Middle frontal gyrus (tissue), 1 donor: ENCODE measurements at regions not wholly inside any gene's neighbourhood (a gene's known extent, or its start where the extent isn't known, plus 50 kb on each side); places are given as distances from the start of the nearest gene placed in this dataset.

Source experiments
- DNase-seq: peaks from one replicate; pipeline ENCODE4 v3.0.0-alpha.2; 2015; ENCODE audit warnings: low spot score; ENCODE audit errors: extremely low spot score

DNA sequence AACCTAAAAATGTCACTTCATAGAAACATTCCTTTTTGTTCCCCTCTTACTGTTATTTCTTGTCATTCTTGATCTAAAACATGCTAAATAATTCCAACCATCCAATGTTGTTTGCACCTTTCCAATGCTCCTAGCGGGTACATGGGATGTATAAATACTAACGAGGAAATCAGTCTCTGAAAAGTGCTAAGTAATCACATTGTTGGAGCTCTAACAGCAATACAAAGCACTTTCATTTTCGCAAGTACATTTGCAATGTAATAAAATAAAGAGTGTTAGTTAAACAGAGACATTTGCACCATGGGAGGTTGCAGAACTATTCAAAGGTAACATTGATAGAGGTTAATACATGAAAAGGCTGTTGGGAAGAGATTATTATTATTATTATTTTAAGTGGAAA lies 286.2 kb upstream of the ACVR2A start:
- DNase-seq: no peak

DNA sequence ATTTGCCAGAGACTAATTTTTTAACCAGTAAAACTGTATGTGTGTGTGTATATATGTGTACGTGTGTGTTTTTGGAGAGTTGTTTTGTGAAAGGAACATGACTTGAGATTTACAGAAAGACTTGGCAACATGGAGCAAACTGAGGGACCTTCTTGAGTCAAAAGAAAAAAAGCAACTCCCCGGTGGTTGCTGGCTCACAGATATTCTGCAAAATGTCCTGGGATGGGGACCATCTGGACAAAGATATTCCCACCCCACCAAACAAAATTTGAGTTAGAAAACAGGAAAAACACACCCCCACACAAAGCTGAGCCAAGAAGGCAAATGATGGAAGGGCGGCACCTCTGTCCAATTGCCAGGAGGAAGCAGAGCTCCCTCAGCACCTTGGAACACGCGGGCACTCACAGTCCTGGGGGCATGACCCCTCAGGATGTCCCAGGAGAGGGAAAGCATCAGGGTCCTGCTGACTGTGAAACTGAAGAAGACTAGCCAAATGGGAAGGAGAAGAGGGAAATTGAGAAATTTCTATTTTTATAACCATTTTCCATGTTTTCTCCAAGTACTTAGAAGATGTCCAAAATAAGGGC lies 290.2 kb upstream of the ACVR2A start:
- no peak for DNase-seq

DNA sequence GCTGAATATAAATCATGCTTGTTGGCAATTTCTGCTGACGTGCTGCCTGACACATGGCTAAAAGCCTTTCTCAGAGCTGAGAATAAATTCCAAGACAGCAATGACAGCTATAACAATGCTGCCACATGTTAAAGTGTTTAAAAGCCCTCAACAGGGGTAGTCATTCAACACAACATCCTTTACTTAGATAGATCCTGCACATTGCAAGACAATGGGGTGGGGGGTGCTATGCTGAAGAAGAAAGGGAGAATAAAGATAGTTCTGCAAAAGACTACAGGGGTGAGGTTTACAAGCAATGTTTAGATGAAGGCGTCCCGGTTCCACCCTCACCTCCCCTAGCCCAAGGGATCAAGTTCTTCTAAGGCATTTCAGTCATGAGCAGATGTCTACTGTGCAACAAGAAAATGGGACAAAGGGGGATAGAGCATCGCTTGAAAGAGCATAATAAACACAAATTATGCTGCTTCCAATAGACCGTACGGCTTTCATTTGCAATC lies 291.0 kb upstream of the ACVR2A start:
- DNase-seq: no peak

DNA sequence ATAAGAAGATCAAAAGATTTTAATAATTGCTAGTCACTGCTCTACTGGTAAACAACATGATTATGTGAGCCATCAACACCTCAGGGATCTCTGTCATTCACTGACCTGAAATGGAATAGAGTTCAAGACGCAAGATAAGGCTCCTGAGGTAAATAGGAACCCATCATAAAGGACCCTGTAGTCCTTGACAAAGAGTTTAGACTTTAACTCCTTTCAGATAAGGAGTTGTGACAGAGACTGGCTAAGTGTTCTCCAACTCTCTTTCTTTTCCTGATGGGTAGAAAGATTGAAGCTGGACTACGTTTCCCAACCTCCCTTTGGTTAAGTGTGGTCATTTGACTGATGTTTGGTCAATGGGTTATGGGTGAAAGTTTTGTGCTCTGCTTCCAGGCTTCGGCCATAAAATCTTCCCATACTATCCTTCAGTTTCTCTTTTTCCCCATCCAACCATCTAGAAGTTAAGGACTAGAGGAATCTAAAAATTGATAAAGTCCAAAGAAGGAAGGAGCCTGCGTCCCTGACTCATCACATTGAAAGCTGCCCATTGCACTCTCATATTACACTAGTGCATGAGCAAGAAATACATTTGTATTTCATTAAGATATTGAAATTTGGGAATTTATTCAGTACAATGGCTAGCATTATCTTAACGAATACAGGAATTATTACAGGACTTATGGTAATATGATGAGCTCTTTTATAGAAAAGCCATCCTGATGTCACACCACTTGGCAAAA lies 293.7 kb upstream of the ACVR2A start:
- no peak for DNase-seq

DNA sequence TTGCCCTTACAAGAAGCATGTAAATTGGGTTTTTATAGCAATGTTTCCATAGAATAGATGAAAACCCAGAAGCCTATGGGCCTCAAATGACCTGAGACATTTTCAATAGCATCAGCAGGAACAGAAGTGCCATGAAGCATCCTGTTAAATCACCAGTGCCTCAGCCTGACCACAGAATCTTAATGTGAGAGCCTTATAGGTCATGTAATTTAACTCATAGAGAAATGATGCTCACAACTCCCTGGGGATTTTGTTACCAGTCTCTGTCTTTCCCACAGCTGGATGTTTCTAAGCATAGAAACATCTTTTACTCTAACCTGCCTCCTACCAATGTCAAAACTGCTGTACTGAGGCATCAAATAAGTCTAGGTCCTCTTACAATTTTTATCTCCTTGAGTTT lies 295.8 kb upstream of the ACVR2A start:
- DNase-seq: no peak

DNA sequence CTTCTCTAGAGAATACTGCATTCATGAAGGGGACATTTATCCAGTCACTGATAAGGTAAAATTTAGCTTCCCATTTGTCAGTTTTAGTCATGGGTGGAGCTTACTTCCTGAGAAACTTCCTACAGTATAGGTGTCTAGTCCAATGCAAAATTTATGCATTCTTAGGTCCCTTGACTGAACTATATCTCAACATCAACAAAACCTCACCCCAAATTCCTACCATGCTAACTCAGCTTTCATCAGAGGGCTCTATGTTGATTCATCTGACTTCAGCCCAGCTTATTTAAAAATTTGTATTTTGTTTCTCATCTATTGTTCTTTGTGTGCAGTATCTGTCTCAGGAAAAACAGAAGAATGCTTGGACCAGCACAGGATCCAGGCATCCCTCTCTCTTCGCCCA lies 296.4 kb upstream of the ACVR2A start:
- DNase-seq: no peak

DNA sequence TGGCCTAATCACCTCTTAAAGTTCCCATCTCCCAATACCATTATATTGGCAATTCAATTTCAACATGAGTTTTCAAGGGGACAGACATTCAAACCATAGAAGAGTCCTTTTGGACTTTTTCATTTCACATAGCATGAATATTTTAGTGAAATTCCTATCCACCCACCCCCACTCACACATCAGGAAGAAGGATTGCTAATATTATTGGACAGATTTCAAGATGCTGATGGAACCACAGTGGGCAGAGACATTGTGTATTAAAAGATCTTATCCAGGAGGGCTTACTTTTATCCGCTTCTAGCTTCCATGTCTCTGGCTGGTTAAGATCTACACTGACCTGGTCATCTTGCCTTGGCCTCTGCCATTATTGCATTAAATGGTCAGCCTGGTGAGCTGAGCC lies 297.4 kb upstream of the ACVR2A start:
- no peak for DNase-seq

DNA sequence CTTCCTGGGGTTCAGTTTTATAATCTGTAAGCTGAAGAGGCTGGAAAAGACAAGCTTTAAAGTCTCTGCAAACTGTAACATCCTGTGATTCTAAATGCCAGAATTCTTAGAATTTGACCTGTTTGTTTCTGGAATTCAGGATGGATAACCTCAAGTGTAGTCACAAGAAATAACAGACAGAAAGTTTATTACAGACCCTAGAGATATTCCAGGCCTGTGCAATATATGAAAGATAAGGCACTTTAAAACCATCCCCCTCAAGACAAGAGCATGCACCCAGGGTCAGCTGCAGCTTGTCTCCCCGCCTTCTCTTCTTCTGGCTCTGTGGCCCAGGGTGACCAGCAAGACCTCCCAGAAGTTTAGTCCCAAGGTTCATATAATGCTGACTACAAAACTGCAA lies 298.7 kb upstream of the ACVR2A start:
- no peak for DNase-seq

DNA sequence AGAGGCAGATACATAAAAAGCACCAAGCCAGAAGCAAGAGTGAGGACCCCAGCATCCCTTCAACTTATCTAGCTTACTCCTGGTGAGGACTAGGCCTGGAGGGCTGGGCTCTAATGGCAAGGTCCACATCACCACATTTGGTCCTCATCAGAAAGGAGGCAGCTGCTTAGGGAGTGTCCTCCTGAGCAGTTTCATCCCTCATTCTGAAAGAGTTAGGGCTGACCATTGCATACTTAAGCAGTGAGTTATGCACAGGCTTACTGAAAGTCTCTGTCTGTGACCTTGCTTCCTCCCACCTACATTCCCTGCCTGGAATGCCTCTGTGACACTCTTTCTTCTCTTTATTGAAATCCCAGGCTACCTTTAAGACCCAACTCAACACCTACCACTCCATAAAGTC lies 301.8 kb upstream of the ACVR2A start:
- DNase-seq: no peak

DNA sequence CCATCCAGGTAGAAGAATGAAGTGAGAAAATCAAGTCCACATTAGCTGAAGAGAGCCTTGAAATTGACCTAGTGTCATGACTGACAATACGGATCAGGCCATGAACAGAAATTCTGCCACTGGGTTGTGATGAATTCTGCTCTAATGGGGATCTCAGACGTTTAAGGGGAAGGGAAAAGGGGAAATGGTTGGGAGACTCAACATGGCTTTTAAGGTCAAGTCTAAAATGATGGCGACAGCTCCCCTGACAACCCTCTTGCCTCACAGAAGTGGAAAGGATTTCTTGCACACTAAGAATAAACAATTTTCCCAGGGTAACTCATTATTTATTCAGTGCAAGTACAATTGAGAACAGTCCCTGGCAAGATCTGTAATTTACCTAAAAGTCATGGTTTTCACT lies 302.5 kb upstream of the ACVR2A start:
- no peak for DNase-seq

DNA sequence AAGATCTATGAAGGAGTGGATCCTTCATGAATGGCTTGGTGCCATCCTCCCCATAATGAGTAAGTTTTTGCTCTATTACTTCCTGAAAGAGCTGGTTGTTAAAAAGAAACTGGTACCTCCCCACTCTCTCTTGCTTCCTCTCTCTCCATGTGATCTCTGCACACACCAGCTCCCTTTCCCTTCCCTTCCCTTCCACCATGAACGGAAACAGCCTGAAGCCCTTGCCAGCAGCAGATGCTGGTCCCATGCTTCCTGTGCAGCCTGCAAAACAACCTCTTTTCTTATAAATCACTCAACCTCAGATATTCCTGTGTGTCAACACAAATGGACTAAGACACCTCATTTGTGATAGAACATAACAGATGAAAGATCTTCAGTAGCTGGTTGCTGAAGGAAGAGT lies 303.5 kb upstream of the ACVR2A start:
- DNase-seq: no peak

DNA sequence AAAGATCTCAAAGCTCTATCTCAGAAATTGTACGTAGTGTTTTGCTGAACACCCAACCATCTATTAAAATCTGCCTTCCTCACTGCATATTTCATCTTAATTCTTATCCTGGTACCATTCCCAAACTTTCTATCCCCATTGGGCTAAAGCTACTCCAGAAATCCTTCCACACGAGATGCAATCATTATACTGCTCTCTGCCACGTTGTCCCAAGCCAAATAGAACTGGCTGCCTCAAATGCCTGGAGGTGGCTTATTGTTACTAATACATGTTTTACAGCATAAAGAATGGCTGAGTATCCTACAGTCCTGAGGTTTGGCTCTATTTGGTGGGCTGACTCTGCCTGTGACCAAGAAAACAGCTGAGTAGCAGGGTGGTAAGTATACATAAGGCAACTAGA lies 306.0 kb upstream of the ACVR2A start:
- DNase-seq: no peak

DNA sequence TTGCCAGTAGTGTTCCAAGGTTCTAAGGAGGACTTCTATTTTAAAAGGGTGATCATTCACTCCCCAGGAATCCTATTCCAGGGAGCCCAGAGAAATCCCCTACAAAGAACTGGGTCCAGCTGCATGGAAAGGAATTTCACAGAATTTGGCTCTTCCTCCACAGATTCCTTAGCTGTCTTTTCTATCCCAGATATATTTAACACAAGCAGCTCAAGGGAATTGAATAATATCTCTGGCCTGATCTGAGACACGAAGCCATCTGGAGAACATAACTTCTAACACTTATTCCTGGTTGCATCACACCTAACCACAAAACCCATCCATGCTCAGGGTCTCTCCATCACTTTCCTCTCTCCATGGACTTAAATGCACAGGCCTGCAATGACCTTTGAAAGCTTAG lies 306.7 kb upstream of the ACVR2A start:
- DNase-seq: no peak

DNA sequence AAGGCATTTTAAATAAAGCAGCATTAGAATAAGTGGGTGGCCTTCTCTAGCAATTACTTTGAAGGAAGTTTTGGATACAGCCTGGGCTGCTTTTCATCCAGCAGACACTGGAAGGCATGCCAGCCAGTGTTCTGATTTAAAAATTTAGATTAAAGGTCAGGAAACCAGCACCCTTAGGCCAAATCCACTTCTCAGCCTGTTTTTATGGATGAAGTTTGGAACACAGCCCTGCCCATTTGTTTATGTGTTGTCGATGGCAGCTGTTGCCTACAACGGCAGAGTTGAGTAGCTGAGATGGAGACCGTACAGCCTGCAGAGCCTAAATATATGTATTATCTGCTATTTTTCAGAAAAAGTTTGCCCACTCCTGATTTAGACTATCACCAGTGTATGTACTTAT lies 313.6 kb upstream of the ACVR2A start:
- no peak for DNase-seq

DNA sequence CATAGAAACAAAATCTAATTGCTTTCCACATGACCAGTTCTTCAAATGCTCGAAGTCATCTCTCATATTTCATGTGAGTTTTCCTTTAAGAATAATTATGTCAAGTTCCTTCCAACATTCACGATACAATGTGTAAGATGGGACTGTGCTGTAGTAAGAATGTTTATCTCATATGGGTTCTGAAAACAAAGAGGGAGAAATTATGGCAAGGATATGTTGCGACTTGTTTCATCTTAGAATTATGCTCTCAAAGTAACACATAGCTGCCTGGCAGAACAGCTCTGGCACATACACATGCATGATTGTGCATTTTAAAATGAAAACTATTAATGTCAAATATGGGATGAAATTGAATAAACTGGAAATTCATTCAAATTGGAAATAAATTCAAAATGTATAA lies 314.8 kb upstream of the ACVR2A start:
- DNase-seq: no peak

DNA sequence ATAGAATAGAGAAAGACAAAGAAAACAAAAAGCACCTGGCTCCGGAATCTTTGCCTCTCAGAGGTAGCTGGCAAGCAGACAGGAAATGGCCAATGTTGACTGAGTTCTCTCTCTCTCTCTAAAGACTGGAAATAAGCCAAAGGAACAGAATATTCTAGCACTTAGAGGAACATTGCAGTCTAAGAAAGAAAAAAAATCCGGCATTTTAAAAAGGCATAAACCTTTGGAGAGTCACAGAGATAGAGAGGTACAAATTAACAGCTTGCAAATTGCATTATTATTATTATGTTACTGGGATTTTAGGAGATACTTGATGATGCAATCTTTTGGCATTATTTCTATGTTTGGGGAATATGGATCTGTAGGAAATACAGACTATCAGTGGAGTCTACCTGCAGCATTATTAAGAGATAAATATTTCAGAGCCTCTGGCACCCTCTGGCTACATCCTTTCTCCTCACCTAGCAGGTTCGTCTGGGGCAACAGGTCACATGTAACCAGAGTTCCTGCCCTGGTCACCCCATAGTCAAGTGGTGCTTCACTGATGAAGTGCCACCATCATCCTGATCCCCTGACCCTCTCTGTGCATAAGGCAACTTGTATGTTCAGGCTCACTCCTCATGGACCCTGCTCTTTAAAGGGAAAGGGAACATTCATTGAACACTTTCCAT lies 318.9 kb upstream of the ACVR2A start:
- DNase-seq: no peak

DNA sequence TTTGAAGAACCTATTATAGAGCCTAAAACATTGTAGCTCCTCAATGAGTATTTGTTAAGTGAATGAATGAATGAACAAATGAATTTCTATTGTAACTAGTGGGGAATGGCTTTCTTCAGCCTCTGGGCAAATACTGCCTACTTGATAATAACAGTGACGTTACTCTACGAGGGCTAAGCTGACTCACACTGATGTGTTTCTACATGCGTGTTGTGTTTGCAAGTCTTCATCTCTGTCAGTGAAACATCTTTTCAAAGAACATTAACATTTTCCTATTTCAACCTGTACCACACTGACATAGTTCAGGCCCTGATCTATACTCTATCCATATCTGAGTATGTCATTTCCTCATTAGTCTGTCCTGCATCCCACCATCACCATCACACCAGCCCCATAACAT lies 319.9 kb upstream of the ACVR2A start:
- DNase-seq: no peak

DNA sequence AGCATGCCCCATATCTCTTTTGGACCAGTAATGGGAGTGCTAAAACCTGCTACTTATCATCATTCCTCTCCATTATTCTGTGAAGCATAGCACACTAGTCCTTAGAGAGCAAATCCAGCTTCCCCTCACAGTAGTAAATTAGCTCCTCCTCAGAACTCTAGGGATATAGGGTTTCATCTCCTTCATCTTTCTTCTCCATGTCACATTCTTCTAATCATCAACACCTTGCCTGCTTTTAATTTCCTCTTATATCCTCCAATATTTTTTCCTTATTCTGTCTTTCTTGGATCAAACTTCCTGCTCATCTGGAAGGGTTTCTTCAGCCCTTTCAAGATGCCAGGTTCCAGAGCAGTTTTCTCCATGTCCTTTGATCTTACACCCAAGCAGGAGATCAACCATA lies 321.4 kb upstream of the ACVR2A start:
- no peak for DNase-seq

DNA sequence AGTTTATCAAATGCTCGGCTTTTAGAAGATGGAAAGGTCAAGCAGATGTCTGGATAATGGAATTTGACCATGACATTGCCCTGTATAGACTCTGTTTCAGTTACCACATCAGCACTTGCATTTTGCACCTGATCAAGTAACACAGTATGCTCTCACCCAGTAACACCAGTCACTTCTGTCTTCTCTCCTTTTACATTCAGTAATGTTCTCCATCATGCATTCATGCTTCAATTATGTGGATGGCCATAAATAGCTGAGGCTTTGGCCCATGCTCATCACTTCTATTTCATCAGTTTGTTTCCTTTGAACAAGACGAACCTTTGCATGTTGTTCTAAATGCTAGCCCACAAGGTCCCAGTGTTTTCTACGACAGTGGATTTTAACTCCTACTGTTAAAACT lies 322.9 kb upstream of the ACVR2A start:
- no peak for DNase-seq

DNA sequence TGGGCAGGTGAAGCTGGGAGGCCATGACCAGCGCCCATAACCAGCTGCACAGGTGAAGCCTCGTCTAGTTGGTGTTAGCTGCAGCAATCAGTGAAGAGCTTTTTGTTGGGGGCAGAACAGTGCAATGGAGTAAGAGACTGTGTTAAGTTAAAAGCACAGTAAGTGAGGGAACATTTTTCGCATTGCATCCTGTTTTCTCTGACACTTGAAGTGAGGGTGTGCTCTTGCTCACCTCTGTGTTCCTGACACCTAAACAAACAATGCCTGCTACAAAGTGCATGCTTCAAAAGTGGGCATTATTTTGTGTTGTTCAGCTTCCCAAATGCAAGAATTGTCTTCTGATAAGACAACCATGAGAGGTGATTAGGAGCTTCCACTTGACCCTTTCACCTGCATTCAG lies 324.0 kb upstream of the ACVR2A start:
- no peak for DNase-seq

DNA sequence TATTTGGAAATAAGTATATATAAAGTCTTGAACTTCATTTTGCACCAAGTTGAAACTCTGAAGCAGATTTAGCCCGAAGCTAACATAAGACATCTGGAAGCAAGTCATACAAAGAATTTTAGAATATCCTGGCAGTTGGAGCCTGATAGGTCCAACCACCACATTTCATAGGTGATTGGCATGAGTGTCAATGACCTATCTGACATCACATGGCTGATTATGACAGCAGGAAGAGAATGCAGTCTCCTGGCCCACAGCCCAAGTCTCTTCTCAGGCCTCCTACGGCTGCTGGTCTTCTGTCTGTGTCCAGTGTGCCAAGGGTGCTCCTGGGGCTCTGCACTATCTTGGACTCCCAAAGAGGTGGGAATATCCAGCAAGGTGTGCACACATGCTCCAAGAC lies 325.7 kb upstream of the ACVR2A start:
- no peak for DNase-seq

DNA sequence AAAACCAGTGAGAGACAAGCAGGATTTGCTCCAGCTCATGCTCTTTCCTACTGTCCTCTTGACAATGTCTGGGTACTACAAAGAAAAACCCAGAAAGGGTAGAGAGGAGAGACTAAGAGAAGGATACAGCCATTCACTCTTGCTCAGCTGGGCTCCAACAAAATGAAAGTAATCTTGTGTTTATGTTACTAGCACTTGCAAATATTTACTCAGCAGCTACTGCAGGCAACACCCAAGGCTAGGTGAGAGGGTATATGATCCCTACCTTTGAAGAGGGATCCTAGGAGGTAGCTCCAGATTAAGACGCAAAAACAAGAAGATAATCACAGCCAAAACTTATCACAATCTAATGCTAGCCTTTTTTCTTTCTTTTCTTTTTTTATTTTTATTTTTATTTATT lies 329.6 kb upstream of the ACVR2A start:
- no peak for DNase-seq

DNA sequence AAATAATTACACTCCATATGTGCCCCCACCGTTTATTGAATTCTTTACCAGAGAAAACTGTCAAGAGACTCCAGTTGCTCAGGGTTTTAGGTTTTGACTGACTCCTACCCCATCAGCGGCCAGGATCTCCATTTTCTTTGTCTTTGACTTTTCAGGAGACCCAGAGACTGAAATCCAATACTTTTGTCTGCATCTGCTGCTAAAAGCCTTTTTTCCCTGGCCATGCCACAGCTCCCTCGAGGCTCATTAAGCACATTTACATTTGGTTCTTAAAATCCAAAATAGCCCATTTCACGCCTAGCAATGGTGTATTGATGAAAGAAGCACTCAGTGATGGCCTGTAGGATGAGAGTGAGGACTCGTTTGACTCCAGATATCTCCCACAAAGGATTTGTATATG lies 332.6 kb upstream of the ACVR2A start:
- no peak for DNase-seq
